ENCODE measurements at regions not wholly inside any gene's neighbourhood (a gene's known extent, or its start where the extent isn't known, plus 50 kb on each side); places are given as distances from the start of the nearest gene placed in this dataset.

DNA sequence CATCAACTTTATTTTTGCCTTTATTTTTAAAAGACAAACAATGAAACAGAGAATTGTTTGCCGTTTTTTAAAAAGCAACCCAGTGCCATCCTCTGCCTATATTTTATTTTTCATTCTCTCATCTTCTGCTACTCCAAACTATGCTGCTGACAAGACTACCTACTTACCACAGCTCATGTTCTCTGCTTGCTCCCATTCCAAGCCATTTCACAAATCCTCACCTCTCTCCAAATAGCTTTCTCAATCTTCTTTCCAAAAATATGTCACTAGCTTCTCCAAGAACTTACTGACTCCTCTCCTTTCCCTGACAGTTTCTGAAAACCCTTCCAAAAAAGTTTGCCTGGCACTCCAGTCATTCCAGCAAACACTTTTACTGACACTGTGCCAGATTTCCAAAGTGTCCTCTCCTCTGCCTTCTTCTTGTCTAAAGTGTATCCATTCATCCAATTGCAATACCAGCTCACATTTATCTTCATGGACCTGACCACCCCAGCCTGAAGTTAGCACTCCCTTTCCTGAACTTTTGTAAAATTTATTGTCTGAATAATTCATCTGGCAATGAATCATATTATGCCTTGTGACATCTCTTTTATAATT is 766.5 kb upstream of the B3GALT2 start:
- TF ChIP-seq, protein P1, sequence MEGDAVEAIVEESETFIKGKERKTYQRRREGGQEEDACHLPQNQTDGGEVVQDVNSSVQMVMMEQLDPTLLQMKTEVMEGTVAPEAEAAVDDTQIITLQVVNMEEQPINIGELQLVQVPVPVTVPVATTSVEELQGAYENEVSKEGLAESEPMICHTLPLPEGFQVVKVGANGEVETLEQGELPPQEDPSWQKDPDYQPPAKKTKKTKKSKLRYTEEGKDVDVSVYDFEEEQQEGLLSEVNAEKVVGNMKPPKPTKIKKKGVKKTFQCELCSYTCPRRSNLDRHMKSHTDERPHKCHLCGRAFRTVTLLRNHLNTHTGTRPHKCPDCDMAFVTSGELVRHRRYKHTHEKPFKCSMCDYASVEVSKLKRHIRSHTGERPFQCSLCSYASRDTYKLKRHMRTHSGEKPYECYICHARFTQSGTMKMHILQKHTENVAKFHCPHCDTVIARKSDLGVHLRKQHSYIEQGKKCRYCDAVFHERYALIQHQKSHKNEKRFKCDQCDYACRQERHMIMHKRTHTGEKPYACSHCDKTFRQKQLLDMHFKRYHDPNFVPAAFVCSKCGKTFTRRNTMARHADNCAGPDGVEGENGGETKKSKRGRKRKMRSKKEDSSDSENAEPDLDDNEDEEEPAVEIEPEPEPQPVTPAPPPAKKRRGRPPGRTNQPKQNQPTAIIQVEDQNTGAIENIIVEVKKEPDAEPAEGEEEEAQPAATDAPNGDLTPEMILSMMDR (IDR thresholded peaks at IDR 0.05; ENCODE audit: insufficient read depth in 1 of 2, low read depth in 1 of 2, low read length in 1 of 2, severe bottlenecking in 1 of 2, unreplicated experiment in 1 of 2): no peak
- POLR2A ChIA-PET: no interaction called here
- Mint-ChIP-seq H3K27ac (ENCODE audit: unreplicated experiment) (no peak overlapping the region), H3K36me3 (ENCODE audit: insufficient read depth, unreplicated experiment) (no peaks in the 10 kb centered on the region), H3K4me1 (ENCODE audit: low read depth, unreplicated experiment) (no peaks in the 10 kb centered on the region), H3K4me3 (ENCODE audit: unreplicated experiment) (no peak overlapping the region), H3K9me3 (ENCODE audit: unreplicated experiment) (no peaks in the 10 kb centered on the region), H3K27me3 (ENCODE audit: insufficient read depth, unreplicated experiment) (no peaks in the 10 kb centered on the region)
- H3K4me1 ChIP-seq: no peaks in the 10 kb centered on the region
- H3K9me3 ChIP-seq: no peaks in the 10 kb centered on the region
- CTCF ChIA-PET: no interaction called here
- no peaks in the 10 kb centered on the region for H3K27me3 ChIP-seq (replicated peaks; ENCODE audit: control insufficient read depth, insufficient read depth, low read length)
- H3K4me3 ChIP-seq (ENCODE audit: low read depth, low read length): no peak overlapping the region
- DNase-seq: no peak
- no peaks in the 10 kb centered on the region for H3K36me3 ChIP-seq (ENCODE audit: control insufficient read depth, insufficient read depth, low read length)
- intact Hi-C loops (cut with micrococcal nuclease; ENCODE audit: unreplicated experiment): no loop called here
- BruUV-seq (replicated peaks): no TSS peak

DNA sequence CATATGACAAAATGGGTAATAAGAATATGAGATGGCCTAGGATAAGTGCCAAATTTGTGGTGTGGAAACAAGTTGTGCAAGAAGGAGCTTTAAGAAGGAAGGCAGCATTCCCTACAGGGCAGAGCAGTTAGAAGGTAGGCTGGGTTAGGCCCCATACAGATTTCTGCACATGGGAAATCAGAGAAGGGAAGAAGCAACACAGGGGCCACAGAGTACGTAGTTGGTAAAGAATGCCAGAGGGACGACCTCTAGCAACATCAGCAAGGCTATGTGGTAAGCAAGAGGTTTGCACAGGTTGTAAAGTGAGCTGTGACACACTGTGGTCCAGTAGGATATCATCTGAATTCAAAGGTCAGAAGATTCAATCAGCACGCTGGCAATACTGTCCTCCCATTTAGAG is 765.6 kb upstream of the B3GALT2 start:
- Mint-ChIP-seq H3K4me3 (ENCODE audit: unreplicated experiment) (no peak overlapping the region), H3K4me1 (ENCODE audit: low read depth, unreplicated experiment) (no peaks in the 10 kb centered on the region), H3K27me3 (ENCODE audit: insufficient read depth, unreplicated experiment) (no peaks in the 10 kb centered on the region)

DNA sequence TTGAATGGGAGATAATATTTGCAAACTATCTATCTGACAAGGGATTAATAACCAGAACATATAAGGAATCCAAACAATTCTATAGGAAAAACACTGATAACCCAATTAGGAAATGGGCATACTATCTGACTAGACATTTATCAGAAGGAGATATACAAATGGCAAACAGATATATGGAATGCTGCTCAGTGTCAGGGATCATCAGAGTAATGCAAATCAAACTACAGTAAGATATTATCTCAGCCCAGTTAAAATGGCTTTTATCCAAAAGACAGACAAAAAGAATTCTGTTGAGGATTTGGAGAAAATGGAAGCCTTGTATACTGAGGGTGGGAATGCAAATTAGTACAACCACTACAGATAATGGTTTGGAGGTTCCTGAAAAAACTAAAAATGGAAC is 758.0 kb upstream of the B3GALT2 start:
- intact Hi-C loops (cut with micrococcal nuclease; ENCODE audit: unreplicated experiment): no loop called here
- no peak overlapping the region for H3K4me3 Mint-ChIP-seq (ENCODE audit: unreplicated experiment)
- no peaks in the 10 kb centered on the region for H3K4me1 ChIP-seq
- no peaks in the 10 kb centered on the region for H3K36me3 Mint-ChIP-seq (ENCODE audit: insufficient read depth, unreplicated experiment)
- H3K9me3 ChIP-seq: no peaks in the 10 kb centered on the region
- no peaks in the 10 kb centered on the region for H3K27me3 Mint-ChIP-seq (ENCODE audit: insufficient read depth, unreplicated experiment)
- ChIA-PET POLR2A (no interaction called here), CTCF (no interaction called here)
- TF ChIP-seq, protein P1 (IDR thresholded peaks at IDR 0.05; ENCODE audit: insufficient read depth in 1 of 2, low read depth in 1 of 2, low read length in 1 of 2, severe bottlenecking in 1 of 2, unreplicated experiment in 1 of 2): no peak
- H3K9me3 Mint-ChIP-seq (ENCODE audit: unreplicated experiment): no peaks in the 10 kb centered on the region
- H3K27me3 ChIP-seq (replicated peaks; ENCODE audit: control insufficient read depth, insufficient read depth, low read length): no peaks in the 10 kb centered on the region
- H3K4me1 Mint-ChIP-seq (ENCODE audit: low read depth, unreplicated experiment): no peaks in the 10 kb centered on the region
- no peaks in the 10 kb centered on the region for H3K36me3 ChIP-seq (ENCODE audit: control insufficient read depth, insufficient read depth, low read length)
- no TSS peak for BruUV-seq (replicated peaks)
- H3K27ac Mint-ChIP-seq (ENCODE audit: unreplicated experiment): no peak overlapping the region
- DNase-seq: no peak
- no peak overlapping the region for H3K4me3 ChIP-seq (ENCODE audit: low read depth, low read length)

More for the DNA sequence above, 765.6 kb upstream of the B3GALT2 start:
- TF ChIP-seq, protein P1 (IDR thresholded peaks at IDR 0.05; ENCODE audit: insufficient read depth in 1 of 2, low read depth in 1 of 2, low read length in 1 of 2, severe bottlenecking in 1 of 2, unreplicated experiment in 1 of 2): no peak
- Mint-ChIP-seq H3K36me3 (ENCODE audit: insufficient read depth, unreplicated experiment) (no peaks in the 10 kb centered on the region), H3K27ac (ENCODE audit: unreplicated experiment) (no peak overlapping the region), H3K9me3 (ENCODE audit: unreplicated experiment) (no peaks in the 10 kb centered on the region)
- Histone ChIP-seq H3K4me3 (ENCODE audit: low read depth, low read length) (no peak overlapping the region), H3K27me3 (replicated peaks; ENCODE audit: control insufficient read depth, insufficient read depth, low read length) (no peaks in the 10 kb centered on the region), H3K9me3 (no peaks in the 10 kb centered on the region), H3K36me3 (ENCODE audit: control insufficient read depth, insufficient read depth, low read length) (no peaks in the 10 kb centered on the region), H3K4me1 (no peaks in the 10 kb centered on the region)
- ChIA-PET CTCF (no interaction called here), POLR2A (no interaction called here)
- BruUV-seq (replicated peaks): no TSS peak
- intact Hi-C loops (cut with micrococcal nuclease; ENCODE audit: unreplicated experiment): no loop called here
- DNase-seq: no peak
